SH-SY5Y (cell line): ENCODE measurements at regions not wholly inside any gene's neighbourhood (a gene's known extent, or its start where the extent isn't known, plus 50 kb on each side); places are given as distances from the start of the nearest gene placed in this dataset.

Experiments used
- GATA2 ChIP-seq: IDR thresholded peaks from 2 replicates; pipeline ENCODE4 v1.6.1; 2011; ENCODE audit warnings: mild to moderate bottlenecking, low read depth, low read length
- GATA3 ChIP-seq: IDR thresholded peaks from 2 replicates; pipeline ENCODE4 v1.6.1; 2011; ENCODE audit warnings: low read depth, mild to moderate bottlenecking, low read length, moderate library complexity

GRCh38 chr2:221095356-221095755 is 476.7 kb downstream of the EPHA4 start:
- TF ChIP-seq GATA3 = no peak
- no peak for TF ChIP-seq GATA2
